ENCODE measurements at regions not wholly inside any gene's neighbourhood (a gene's known extent, or its start where the extent isn't known, plus 50 kb on each side); places are given as distances from the start of the nearest gene placed in this dataset.

DNA sequence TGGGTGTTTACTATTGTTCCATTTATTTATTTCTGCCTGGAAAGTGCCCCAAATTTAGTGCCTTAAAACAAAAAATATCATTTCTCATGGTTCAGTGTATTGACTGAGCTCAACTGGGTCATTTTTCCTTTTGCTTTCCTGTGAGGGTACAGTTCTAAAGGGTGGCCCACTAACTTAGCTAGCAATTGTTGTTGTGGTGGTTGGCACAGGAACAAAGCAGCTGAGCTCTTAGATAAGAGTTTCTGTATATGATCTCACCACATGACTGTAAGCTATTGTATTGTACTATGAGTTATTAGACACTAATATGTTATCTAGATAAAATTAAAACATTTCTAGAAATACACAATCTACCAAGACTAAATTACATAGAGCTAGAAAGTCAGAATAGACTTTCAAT is 1283.7 kb downstream of the OTOL1 start:
- TF ChIP-seq, protein P1, sequence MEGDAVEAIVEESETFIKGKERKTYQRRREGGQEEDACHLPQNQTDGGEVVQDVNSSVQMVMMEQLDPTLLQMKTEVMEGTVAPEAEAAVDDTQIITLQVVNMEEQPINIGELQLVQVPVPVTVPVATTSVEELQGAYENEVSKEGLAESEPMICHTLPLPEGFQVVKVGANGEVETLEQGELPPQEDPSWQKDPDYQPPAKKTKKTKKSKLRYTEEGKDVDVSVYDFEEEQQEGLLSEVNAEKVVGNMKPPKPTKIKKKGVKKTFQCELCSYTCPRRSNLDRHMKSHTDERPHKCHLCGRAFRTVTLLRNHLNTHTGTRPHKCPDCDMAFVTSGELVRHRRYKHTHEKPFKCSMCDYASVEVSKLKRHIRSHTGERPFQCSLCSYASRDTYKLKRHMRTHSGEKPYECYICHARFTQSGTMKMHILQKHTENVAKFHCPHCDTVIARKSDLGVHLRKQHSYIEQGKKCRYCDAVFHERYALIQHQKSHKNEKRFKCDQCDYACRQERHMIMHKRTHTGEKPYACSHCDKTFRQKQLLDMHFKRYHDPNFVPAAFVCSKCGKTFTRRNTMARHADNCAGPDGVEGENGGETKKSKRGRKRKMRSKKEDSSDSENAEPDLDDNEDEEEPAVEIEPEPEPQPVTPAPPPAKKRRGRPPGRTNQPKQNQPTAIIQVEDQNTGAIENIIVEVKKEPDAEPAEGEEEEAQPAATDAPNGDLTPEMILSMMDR (conservative IDR thresholded peaks at IDR 0.05; ENCODE audit: low read depth, low read length), result no peak
- TF ChIP-seq EZH2 (IDR thresholded peaks at IDR 0.05; ENCODE audit: borderline replicate concordance, low read depth, low read length, poor library complexity, severe bottlenecking), result no peak

All from A673 (cell line).